ENCODE measurements at regions not wholly inside any gene's neighbourhood (a gene's known extent, or its start where the extent isn't known, plus 50 kb on each side); places are given as distances from the start of the nearest gene placed in this dataset.

- TF ChIP-seq, protein P1, sequence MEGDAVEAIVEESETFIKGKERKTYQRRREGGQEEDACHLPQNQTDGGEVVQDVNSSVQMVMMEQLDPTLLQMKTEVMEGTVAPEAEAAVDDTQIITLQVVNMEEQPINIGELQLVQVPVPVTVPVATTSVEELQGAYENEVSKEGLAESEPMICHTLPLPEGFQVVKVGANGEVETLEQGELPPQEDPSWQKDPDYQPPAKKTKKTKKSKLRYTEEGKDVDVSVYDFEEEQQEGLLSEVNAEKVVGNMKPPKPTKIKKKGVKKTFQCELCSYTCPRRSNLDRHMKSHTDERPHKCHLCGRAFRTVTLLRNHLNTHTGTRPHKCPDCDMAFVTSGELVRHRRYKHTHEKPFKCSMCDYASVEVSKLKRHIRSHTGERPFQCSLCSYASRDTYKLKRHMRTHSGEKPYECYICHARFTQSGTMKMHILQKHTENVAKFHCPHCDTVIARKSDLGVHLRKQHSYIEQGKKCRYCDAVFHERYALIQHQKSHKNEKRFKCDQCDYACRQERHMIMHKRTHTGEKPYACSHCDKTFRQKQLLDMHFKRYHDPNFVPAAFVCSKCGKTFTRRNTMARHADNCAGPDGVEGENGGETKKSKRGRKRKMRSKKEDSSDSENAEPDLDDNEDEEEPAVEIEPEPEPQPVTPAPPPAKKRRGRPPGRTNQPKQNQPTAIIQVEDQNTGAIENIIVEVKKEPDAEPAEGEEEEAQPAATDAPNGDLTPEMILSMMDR (conservative IDR thresholded peaks at IDR 0.05; ENCODE audit: low read depth, low read length), result no peak
- TF ChIP-seq EZH2phosphoT487 (IDR thresholded peaks at IDR 0.05; ENCODE audit: borderline replicate concordance, low read length), result no peak
- no peak for TF ChIP-seq EZH2 (IDR thresholded peaks at IDR 0.05; ENCODE audit: low read length, unreplicated experiment)
Observed at GRCh38 chr4:12949719-12950490, 534.2 kb downstream of the RAB28 start.

Data from PC-3 (cell line).